HEK293T (cell line): ENCODE measurements at regions not wholly inside any gene's neighbourhood (a gene's known extent, or its start where the extent isn't known, plus 50 kb on each side); places are given as distances from the start of the nearest gene placed in this dataset.
"Not testable (repeated sequence)": the region's sequence is repeated elsewhere in the genome, so short reads cannot be mapped to it uniquely, and the experiment has no call there.

ENCODE experiments used
- CTCF ChIA-PET: fragments of 350-600 bp; formaldehyde crosslinking; extraction: SDS; loops from one replicate; lab custom pipeline; 2021; ENCODE audit warnings: antibody characterized with exemption, inconsistent platforms; lab: Yijun Ruan, JAX
- POLR2A ChIA-PET: fragments of 350-600 bp; formaldehyde crosslinking; extraction: SDS; loops from one replicate; lab custom pipeline; 2020; ENCODE audit warnings: antibody characterized with exemption, inconsistent platforms; lab: Yijun Ruan, JAX
- DNase-seq: peaks from one replicate; pipeline ENCODE4 v3.0.0; 2012; ENCODE audit warnings: mixed read lengths; ENCODE audit errors: extremely low spot score
- ARNT ChIP-seq: fragments of 450-650 bp; IDR thresholded peaks from 2 replicates; pipeline ENCODE4 v1.6.1; 2017; ENCODE audit warnings: mild to moderate bottlenecking
- BHLHE40 ChIP-seq: fragments of 450-650 bp; IDR thresholded peaks from 2 replicates; pipeline ENCODE4 v1.6.1; 2016; ENCODE audit warnings: mild to moderate bottlenecking, moderate library complexity, borderline replicate concordance
- CTBP1 ChIP-seq: fragments of 450-650 bp; IDR thresholded peaks from 2 replicates; pipeline ENCODE4 v1.6.1; 2016; ENCODE audit warnings: borderline replicate concordance
- ELF4 ChIP-seq: fragments of 450-650 bp; IDR thresholded peaks from 2 replicates; pipeline ENCODE4 v1.6.1; 2017; ENCODE audit warnings: antibody characterized with exemption
- FOXA1 ChIP-seq: fragments of 450-650 bp; IDR thresholded peaks from 2 replicates; pipeline ENCODE4 v1.6.1; 2016; ENCODE audit warnings: mild to moderate bottlenecking
- FOXK2 ChIP-seq: fragments of 450-650 bp; IDR thresholded peaks from 2 replicates; pipeline ENCODE4 v1.6.1; 2016; ENCODE audit warnings: mild to moderate bottlenecking
- FOXM1 ChIP-seq: fragments of 450-650 bp; IDR thresholded peaks from 2 replicates; pipeline ENCODE4 v1.6.1; 2017; ENCODE audit warnings: mild to moderate bottlenecking, borderline replicate concordance
- HDGF ChIP-seq: fragments of 450-650 bp; IDR thresholded peaks from 2 replicates; pipeline ENCODE4 v1.6.1; 2017; ENCODE audit warnings: antibody characterized with exemption, borderline replicate concordance
- L3MBTL2 ChIP-seq: fragments of 450-650 bp; conservative IDR thresholded peaks from 2 replicates; pipeline ENCODE4 v1.6.1; 2016; ENCODE audit warnings: mild to moderate bottlenecking
- LEF1 ChIP-seq: fragments of 450-650 bp; IDR thresholded peaks from 2 replicates; pipeline ENCODE4 v1.6.1; 2017; ENCODE audit warnings: mild to moderate bottlenecking, borderline replicate concordance
- NFRKB ChIP-seq: fragments of 450-650 bp; IDR thresholded peaks from 2 replicates; pipeline ENCODE4 v1.6.1; 2016; ENCODE audit warnings: mild to moderate bottlenecking, moderate library complexity
- SP1 ChIP-seq: fragments of 450-650 bp; IDR thresholded peaks from 2 replicates; pipeline ENCODE4 v1.6.1; 2017
- SUZ12 ChIP-seq: fragments of 450-650 bp; IDR thresholded peaks from 2 replicates; pipeline ENCODE4 v1.6.1; 2016; ENCODE audit warnings: mild to moderate bottlenecking
- TARDBP ChIP-seq: fragments of 450-650 bp; IDR thresholded peaks from 2 replicates; pipeline ENCODE4 v1.6.1; 2016
- ZNF384 ChIP-seq: fragments of 450-650 bp; IDR thresholded peaks from 2 replicates; pipeline ENCODE4 v1.6.1; 2016
- TF ChIP-seq, protein P1 (sequence below): fragments of 450-650 bp; IDR thresholded peaks from 2 replicates; pipeline ENCODE4 v1.6.1; 2016

DNA sequence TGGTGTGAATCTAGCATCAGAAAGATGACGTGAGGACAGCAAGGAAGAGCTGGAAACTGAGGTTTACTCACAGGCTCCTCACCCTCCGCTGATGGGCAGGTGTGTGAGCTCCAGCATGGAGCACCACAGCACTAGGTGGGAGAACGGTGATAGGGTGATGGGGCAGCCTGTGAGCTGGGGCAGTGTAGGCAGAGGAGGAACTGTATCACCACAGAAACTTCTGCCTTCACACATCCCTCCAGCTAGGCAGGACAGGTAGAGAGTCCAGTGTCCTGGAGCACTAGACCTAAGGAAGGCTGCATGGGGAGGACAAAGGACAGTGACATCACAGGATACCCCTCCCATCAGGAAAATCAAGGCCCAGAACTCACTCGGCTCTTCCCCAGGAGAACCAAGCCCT is 241.8 kb upstream of the PRSS58 start:
- CTCF ChIA-PET, result interaction anchor here (1.6 to 2.3 kb wide), 2 partner anchors 16 to 61 kb away, joined by 3 to 10 read pairs; no protein-coding TSS in a partner anchor
- no peak for DNase-seq
- no peak for TF ChIP-seq ZNF384
- no peak for TF ChIP-seq NFRKB
- no peak for TF ChIP-seq SUZ12
- no peak for TF ChIP-seq L3MBTL2
- TF ChIP-seq SP1, result no peak
- no peak for TF ChIP-seq ELF4
- TF ChIP-seq, protein P1, sequence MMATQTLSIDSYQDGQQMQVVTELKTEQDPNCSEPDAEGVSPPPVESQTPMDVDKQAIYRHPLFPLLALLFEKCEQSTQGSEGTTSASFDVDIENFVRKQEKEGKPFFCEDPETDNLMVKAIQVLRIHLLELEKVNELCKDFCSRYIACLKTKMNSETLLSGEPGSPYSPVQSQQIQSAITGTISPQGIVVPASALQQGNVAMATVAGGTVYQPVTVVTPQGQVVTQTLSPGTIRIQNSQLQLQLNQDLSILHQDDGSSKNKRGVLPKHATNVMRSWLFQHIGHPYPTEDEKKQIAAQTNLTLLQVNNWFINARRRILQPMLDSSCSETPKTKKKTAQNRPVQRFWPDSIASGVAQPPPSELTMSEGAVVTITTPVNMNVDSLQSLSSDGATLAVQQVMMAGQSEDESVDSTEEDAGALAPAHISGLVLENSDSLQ, result no peak
- no peak for TF ChIP-seq FOXK2
- no peak for TF ChIP-seq FOXA1
- TF ChIP-seq HDGF, result no peak
- no peak for TF ChIP-seq LEF1
- TF ChIP-seq BHLHE40, result no peak
- TF ChIP-seq CTBP1, result no peak
- TF ChIP-seq FOXM1, result no peak
- TF ChIP-seq TARDBP, result no peak
- TF ChIP-seq ARNT, result no peak
- POLR2A ChIA-PET, result no interaction called here

DNA sequence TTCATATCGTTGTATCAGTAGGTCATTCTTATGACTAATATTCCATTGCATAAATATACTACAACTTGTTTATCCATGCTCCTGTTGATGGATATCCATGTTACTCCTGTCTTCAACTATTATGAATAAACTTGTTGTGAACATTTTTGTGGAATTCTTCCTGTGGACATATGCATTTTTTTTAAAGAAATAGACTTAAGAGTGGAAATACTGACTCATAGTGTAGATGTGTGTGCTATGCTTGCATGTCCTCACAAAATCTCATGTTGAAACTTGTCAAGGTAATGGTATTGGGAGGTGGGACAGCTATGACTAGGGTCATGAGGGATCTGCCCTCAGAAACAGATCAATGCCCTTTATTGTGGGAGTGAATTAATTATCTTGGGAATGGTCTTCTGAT is 240.5 kb upstream of the PRSS58 start:
- ChIA-PET CTCF (interaction anchor here (0.6 to 2.1 kb wide), 4 partner anchors 11 to 17 kb away, joined by 3 to 12 read pairs (median 4); no protein-coding TSS in a partner anchor), POLR2A (no interaction called here)
- TF ChIP-seq ZNF384 (no peak), CTBP1 (no peak), FOXA1 (no peak), FOXK2 (no peak), NFRKB (no peak), TARDBP (no peak), HDGF (no peak), FOXM1 (no peak), SP1 (no peak)
- TF ChIP-seq, protein P1, result no peak
- DNase-seq, result no peak

DNA sequence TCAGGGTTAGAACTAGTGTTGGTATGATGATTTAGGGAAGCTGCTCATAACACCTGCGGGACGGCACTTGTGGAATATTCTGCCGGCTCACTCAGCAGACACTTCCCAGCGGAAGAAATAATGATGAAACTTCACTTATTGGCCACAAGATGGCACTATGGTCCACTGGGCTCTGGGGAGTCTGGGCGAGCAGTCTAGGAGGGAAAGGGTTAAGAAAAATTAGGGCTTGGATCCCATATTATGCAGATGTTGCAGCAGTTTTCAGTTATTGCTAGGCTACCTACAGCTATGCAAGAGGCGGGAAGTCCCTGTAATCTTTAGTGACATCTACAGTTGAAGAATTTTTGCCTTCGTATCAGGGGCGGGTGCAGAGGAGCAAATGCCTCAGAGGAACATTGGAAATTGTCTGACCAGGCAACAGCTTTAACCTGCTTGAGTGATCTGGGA is 238.7 kb upstream of the PRSS58 start:
- DNase-seq, result peak; percentile 66
- POLR2A ChIA-PET, result no interaction called here

DNA sequence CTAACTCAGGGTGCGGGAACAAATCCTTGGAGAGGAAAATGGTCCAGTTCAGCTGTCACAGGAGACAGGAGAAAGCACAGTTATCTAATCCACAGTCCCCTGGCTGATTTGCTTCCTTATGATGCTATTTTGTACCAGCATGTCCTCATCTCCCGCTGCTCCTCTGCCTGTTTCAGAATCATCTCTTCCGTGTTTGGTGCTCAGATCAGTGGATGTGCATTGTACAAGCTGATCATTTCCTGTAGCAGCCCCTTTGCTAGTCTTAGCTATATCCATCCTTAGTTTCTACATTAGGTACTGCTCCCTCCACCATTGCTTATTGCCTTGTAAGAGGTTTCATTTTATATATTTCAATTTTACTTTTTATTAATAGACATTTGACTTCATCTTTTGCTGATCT is 238.0 kb upstream of the PRSS58 start:
- CTCF ChIA-PET, result interaction anchor here (0.7 to 1.4 kb wide), 3 partner anchors 11 to 18 kb away, joined by 3 to 6 read pairs (median 5); no protein-coding TSS in a partner anchor
- DNase-seq, POLR2A ChIA-PET: not testable (repeated sequence)

More for the DNA sequence above, 238.7 kb upstream of the PRSS58 start:
- no peak for TF ChIP-seq TARDBP
- no peak for TF ChIP-seq SP1
- no peak for TF ChIP-seq ELF4
- no peak for TF ChIP-seq FOXM1
- no peak for TF ChIP-seq SUZ12
- CTCF ChIA-PET, result interaction anchor here (0.6 to 2.1 kb wide), 11 partner anchors 9 to 339 kb away, joined by 3 to 12 read pairs (median 5); no protein-coding TSS in a partner anchor

DNA sequence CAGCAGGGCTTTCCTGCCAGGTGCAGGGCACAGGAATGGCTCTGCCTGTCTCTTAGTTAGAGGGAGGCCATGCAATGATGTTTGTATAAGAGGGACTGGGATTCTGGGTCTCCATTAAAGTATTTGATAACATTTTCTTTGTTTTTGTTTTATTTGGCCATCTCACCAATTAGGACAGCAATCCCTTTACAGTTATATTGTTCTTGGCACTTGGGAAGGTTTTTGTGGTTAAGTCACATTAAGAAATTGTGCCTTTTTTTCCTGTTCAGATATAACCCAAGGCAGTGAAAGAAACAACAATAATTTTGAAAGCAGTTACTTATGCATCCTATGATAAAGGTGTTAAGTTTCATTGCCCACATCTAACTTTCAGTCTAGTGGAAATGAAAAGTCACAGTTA is 237.4 kb upstream of the PRSS58 start:
- POLR2A ChIA-PET, DNase-seq: not testable (repeated sequence)
- CTCF ChIA-PET, result interaction anchor here (1.4 kb wide), 1 partner anchor 10 kb away, joined by 5 read pairs; no protein-coding TSS in a partner anchor

DNA sequence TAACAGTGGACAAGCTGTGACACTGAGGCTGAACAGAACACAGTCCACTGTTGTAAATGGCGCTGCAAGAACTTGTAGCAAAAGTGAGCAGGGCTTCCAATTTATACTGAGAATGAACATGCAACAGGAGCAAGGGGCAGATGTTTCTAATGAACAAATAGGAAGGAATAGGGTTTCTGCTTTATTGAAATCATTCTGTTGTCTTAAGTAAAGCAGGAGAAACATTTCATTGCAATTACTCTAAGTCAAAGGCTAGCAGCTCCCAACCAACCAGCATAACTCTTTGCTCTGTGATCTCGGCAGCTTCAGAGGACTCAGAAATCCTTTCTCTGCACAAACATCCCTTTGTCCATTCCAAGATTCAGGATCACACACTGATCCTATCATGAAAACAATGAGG is 236.2 kb upstream of the PRSS58 start:
- TF ChIP-seq FOXK2, result no peak
- TF ChIP-seq SP1, result no peak
- no peak for TF ChIP-seq ZNF384
- no peak for TF ChIP-seq CTBP1
- no peak for TF ChIP-seq FOXA1
- no peak for TF ChIP-seq LEF1
- TF ChIP-seq HDGF, result no peak
- TF ChIP-seq ARNT, result no peak
- TF ChIP-seq FOXM1, result no peak
- no peak for TF ChIP-seq NFRKB
- no peak for TF ChIP-seq ELF4
- TF ChIP-seq L3MBTL2, result no peak
- TF ChIP-seq TARDBP, result no peak
- TF ChIP-seq, protein P1, result no peak
- no peak for TF ChIP-seq BHLHE40
- no peak for TF ChIP-seq SUZ12
- ChIA-PET POLR2A (no interaction called here), CTCF (interaction anchor here (0.9 to 1.0 kb wide), 2 partner anchors 11 to 41 kb away, joined by 3 read pairs; no protein-coding TSS in a partner anchor)

DNA sequence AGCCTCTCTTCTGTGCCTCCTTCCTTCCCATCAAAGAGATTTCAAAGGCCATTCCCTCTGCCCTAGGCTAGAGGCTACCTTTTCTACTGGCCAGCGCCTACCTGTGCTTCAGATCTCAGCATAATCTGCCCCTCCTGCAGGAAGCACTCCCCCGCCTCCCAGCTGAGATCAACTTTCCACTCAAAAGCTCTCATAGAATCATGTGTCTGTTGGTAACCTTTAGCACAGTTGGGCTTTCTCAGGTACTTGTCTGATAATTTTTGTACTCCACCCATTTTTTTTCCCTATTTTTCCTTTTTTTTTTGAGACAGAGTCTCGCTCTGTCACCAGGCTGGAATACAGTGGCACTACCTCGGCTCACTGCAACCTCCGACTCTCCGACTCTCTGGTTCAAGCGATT is 231.0 kb upstream of the PRSS58 start:
- DNase-seq, result no peak
- POLR2A ChIA-PET, result no interaction called here
- CTCF ChIA-PET, result interaction anchor here (1.1 kb wide), 1 partner anchor 10 kb away, joined by 3 read pairs; no protein-coding TSS in a partner anchor
- TF ChIP-seq CTBP1 (no peak), BHLHE40 (no peak), SP1 (no peak), SUZ12 (no peak), ARNT (no peak), FOXM1 (no peak), ELF4 (no peak), FOXK2 (no peak), L3MBTL2 (no peak), HDGF (no peak), FOXA1 (no peak), ZNF384 (no peak), NFRKB (no peak), LEF1 (no peak), TARDBP (no peak)
- TF ChIP-seq, protein P1, result no peak

More for the DNA sequence above, 236.2 kb upstream of the PRSS58 start:
- no peak for DNase-seq
